Activated CD4-positive, CD25-positive, alpha-beta regulatory T cell treated with anti-CD3 and anti-CD28 coated beads, Interleukin-2, amount 50 U/mL, for 24 hours (primary cell): ENCODE measurements at regions not wholly inside any gene's neighbourhood (a gene's known extent, or its start where the extent isn't known, plus 50 kb on each side); places are given as distances from the start of the nearest gene placed in this dataset.

ENCODE experiments used
- ATAC-seq, 2 donors: fragments of 150-1000 bp; cut with Tn5 transposase; one replicate each; pipeline ENCODE4 v1.10.0; 2021; ENCODE audit warnings: mild to moderate bottlenecking in 1 of 2, moderate library complexity in 1 of 2

DNA sequence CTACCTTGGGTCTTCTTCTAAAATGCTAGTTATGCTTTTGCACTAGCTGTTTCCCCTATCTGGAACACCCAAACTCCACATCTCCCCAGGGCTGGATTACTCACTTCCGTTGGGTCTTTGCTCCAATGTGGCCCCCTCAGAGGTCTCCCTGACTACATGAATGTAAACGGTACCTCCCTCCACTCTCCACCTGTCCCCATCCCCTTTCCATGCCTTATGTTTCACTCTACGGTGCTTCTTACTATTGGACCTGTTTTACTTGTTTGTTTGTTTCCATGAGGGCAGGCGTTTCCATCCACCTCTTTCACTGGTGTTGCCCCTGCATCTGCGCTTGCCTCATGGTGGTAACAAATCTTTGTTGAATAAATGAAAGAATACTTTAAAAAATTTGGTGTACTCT, 256.4 kb downstream of the SNAPC1 start:
- no peak for ATAC-seq

DNA sequence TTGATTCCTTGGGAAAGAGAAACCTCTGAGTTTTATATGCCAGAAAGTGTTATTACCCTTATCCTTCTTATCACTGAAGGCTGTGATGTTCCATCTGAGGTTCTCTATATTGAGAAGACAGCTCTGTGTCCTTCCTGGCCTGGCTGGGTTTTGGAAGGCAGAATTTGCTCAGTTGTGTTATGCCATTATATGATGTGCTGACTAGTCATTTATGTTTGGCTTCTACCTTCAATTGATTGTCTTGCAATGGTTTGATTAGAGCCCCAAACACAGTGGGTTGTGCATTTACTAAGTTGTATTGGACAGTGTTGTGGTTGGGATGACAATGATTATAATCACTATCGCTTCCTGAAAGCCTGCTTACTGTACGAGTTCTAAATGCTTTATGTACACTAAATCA, 265.7 kb downstream of the SNAPC1 start:
- ATAC-seq, result no peak

DNA sequence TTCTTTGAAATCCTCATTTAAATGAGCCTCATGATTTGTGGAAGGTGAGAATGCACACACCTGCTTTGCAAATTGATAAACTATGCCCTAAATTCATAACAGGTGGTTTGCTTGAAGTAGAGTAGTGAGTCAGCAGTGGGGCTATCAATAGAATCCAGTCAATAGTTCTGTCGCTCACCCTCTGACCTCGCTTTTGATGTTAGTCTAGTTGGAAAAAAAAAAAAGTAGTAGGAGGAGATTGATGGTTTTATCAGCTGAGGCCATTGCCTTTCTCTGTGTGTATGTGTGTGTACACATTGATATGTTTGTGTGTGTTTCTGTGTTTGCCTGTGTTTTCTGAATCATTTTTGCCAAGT, 267.3 kb downstream of the SNAPC1 start:
- no peak for ATAC-seq

DNA sequence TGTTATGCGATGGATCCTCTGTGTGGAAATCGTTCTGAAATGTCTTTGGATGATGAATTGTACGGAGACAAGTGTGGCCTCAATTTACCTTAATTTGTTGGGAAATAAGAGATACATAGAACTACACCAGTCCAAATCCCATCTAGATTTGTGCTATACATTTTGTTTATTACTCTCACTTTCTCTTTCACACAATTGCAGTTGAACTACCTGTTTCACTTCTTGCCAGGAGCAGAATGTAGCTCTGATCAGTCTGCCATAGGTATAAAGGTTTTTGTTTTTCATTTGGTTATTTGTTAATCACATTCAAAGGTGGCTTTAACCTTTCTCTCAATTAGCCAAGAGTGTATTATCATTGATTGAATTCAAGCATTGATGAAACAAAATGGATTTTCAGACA, 268.2 kb downstream of the SNAPC1 start:
- ATAC-seq, result no peak

DNA sequence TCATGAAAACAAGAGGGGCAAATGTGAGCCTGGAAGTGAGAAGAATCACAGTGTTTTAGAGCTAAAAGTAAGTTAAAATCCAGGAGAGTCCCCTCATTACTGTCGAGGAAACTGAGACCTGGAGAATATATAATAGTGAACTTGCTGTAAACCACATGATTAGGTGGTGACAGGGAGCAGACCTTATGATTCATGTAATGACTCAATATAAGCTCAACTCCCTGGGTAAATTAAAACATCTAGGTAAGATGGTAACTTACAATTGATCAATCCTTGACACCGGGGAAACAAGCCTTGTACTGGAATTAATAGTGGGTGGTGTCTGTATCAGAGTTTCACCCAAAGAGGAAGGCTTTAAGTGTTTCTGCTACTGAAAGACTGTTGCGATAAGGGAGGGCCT, 269.3 kb downstream of the SNAPC1 start:
- ATAC-seq, result no peak

DNA sequence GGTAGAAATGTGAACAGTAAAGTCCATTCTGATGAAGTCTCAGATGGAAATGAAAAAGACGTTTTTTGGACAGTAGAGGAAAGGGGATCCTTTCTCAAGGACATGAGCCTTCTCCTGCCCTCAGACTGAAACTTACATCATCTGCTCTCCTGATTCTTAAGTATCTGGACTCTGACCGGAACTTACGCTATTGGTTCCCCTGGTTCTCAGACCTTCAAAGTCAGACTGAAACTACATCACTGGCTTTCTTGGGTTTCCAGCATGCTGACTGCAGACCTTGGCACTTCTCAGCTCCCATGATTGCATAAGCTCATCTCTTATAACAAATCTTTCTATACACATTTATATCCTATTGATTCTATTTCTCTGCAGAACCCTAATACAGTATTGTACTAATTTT, 291.0 kb downstream of the SNAPC1 start:
- no peak for ATAC-seq

DNA sequence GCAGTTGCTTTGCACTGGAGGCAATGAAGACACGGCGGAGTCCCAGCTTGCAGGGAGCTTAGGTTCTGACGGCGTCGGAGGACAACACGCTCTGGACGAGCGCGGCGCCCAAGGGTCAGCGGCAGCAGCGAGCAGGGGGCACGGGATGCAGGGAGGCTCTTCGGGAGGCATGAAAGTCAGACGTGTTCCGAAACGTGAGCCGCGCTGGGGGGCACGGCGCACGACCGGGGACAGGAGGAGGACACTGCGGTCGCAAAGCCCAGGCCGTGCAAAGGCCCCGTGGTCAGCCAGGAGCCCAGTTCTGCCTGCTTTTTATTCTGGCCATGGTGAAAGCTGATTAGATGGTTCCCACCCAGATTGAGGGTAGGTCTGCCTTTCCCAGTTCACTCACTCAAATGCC, 294.6 kb downstream of the SNAPC1 start:
- ATAC-seq, result no peak

DNA sequence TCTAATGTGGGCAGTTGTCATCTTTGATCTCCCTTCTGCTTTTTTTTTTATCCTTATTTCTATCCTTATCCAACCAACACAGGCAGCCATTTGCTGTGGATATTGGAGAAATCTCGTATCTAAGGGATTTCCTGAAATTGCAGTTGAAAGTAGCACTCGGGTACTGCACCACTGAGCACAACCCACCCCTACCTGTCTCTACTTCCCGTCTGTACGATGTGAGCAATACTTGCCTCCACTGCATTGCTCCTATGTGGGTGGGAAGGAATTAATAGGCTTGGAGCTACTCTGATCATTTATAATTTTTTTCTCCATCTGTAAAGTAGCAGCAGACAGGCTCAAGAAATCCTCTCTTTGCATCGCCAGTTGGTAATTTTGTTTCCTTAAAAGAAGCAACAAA, 300.4 kb downstream of the SNAPC1 start:
- no peak for ATAC-seq

DNA sequence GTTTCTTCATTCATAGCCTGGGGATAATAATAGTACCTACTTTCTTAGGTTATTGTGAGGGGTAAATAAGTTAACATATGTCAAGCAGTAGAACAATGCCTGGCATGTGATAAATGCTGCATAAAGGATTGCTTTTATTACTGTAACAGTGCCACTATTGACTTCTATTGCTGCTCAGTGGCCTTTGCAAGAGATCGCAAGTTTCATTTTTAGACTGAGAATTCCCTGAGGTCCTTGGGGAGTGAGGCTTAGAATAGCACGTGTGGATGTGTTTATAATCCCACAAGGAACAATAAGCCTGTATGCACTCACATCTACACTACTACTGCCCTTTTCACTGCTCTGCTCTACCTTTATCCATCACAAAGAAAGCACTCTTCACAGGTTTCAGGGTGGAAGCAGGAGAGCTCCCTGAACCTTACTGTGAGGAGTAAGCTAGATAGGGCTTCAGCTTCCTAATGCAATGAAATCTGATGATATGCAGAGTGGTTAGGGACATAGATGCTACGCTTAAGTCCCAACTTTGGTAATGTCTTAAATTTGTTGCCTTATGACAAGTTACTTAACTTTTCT, 302.6 kb downstream of the SNAPC1 start:
- ATAC-seq, result no peak

DNA sequence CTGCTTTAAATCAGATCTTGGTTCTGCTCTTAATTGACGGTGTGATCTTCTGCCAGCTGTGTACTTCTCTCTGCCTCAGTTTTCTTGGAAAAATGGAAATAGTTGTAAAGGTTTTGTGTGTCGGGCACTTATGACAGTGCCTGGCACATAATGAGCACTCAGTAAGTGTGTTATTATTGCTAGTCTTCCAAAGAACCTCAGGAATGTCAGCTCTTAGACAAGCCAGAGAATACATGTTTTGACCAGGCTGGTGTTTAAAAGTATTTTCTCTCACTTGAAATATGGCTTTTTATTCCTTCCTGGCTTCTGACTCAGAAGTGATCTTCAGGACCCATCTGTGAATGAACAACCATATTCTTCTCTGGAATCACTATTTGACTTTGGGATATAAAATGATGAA, 304.1 kb downstream of the SNAPC1 start:
- no peak for ATAC-seq

DNA sequence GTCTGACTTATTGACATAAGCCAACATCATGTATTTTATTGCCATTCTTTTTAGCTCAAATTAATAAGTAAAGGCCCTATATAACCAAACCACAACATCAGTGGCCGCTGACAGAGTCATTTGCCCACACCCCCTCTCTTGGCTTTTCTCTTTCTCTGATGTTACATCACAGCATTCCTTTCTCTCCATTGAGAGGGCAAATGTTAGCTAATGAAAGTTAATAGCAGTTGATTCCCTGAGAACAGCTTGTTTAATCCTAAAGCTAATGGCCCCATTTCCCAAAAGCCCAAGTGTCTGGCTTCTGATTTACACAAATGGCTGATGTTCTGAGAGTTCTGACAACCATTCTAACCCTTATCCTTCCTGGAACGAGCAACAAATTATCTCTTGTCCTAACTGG, 308.8 kb downstream of the SNAPC1 start:
- no peak for ATAC-seq

DNA sequence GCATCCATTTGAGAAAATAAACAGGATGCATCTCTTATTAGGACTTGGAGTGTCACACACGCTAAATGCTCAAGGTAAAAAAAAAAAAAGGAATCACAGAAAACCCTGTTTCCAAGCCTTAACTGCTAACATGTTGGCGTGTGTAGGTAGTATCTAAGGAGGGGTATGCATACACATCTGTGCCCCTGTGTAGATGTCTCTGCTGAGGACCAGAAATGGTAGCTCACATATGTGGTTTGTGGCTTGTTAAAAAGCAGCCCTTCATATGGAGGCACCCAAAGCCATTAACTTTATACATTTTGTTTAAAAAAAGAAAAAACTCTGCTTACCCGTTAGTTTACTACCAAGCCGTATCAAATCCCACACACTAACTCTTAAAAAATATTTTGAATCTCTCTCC, 314.1 kb downstream of the SNAPC1 start:
- ATAC-seq, result no peak

DNA sequence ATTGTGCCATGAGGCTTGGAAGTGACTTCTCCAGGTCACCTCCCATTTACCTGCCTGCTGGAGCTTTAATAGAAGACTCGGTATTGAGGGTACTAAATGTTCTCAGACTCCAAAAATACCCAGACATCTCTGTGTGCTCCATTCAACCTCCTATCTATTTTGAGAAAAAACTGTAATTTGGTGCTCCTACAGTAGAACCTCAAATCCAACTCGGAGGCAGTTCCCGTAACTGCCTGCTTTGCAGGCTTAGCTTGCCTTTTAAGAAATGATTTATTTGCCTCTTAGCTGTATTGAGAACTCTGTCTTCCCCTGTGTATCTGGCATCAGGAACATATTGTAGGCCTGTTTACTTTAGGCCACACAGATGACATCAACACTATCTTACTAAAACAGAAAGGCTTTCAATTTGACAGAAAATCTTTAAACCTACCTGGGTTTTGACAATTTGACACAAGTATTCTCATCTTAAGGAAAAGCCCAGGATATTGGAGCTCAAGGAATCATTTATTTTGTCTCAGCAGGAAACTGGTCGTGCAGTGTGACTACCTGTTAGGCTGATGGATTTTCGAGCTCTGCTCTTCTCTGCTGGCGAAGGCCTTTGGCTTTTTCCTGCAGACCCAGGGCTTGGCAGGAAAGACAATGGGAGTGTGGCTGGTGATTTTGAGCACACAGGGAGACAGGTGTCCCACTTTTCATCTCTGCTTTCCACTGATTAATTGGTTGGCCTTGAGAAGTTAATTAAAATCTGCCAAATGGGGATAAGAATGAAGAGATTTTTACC, 314.8 kb downstream of the SNAPC1 start:
- ATAC-seq, result no peak

DNA sequence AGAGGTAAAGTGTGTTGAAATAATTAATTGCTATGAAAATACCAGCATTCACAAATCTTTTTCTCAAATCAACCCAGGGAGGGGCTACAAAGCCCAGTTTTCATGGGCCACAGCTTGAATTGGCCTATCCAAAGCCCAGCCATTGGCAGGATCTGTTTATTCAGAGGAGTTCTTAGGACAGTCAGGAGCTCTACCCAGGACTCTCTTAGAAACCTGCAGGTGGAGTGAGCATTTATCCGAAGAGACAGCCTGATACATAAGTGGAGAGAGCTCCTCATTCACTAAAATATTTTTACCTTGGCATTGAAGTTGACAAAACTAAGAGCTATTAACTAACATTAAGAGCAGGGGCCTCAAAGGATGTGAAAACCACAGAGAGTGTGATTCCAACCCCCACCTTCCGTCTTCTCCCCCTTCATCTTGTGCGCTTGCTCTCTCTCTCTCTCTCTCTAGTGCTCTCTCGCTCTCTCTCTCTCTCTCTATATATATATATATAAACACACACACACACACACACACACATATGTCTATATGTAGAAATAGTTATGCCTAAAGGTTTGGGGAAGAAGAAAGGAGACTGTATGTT, 315.5 kb downstream of the SNAPC1 start:
- ATAC-seq, result peak in 1 of 2 donors; percentile 20

DNA sequence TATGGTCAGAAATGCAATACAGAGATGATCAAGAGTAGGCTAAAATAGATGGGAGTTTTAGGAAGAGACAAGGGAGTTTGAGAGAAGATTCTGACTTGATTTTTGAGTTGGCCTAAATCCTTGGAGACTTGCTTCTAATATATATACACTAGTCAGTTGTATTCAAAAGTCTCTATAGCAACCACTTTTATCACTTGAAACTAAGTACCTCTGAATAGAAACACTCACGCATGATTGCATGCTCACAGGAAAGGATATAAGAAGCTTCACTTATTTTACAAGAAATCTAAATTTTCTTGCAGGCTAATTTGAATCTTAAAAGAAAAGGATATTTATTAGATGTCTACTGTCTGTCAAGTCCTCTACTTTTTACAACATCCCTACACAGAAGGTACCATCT, 316.8 kb downstream of the SNAPC1 start:
- no peak for ATAC-seq

DNA sequence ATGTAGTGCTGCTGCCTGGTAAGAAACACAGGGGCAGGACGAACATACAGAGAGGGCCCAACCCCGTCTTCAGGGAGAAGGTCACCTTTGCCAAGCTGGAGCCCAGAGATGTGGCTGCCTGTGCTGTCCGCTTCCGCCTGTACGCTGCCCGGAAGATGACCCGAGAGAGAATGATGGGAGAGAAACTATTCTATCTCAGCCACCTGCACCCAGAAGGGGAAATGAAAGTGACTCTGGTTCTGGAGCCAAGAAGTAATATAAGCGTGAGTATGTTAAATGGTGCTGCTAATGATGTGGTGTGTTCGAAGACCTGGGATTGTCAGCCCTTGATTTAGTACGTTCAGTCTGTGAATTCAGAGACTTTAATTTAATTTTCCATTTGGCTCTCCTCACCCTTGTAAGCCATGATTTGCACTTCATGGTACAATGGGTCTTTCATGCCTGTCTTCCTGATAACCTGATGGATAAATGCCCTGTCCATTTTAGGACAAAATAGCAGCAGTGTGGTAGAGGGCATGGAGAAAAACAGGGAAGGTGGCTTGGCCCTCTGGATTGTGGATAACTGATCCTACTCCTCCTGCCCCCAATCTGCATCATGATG, 318.9 kb downstream of the SNAPC1 start:
- ATAC-seq, result no peak

DNA sequence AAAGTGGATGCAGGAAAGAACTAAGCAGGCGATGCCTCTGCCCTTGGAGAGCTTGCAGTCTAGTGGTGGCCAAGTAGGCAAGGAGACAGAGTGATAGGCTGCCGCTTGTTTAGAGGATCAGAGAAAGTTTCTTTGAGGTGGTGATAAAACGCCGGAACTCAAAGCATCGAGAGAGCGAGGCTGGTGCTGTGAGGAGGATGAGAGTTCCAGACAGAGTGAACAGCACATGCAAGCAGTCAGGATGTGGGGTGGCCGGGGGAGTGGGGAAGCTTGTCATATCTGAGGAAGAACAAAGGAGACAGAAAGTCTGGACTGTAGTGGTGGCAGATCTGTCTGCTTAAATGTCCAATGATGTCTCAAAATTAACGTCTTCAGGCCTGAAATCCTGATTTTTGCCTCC, 319.7 kb downstream of the SNAPC1 start:
- ATAC-seq, result no peak

DNA sequence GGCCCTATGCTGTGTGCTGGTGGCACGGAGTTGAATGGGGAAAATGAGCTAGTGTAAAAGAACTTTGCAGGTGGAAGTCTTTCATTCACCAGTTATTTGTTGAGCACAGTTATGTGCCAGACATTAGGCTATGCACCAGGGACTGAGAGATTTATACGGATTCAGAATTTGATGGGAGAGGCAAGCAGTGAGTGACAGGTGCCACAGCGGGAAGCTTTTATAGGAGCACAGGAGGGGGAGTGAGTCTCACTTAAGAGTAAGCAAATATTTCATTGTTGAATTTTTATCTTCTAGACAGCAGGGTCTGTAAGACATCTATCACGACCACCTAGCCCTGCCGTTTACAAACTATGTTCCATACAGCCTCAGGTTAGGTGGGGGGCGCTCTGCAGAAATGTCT, 320.6 kb downstream of the SNAPC1 start:
- ATAC-seq, result no peak

DNA sequence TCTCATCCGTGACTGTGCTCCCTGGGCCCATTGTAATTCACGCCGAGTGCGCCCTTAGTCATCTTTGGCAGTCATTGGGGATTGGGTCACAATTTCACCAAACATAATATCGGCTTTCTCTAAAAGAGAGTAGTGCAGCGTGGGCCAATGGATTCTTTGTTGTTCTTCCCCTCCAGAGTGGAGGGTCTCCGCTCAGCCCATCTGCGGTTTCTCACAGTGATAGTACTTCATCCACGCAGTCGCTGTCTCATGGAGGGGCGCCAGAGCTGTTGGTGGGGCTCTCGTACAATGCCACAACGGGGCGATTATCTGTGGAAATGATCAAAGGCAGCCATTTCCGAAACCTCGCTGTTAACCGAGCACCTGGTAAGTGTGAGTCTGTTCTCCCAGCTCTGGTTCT, 321.8 kb downstream of the SNAPC1 start:
- ATAC-seq, result no peak

DNA sequence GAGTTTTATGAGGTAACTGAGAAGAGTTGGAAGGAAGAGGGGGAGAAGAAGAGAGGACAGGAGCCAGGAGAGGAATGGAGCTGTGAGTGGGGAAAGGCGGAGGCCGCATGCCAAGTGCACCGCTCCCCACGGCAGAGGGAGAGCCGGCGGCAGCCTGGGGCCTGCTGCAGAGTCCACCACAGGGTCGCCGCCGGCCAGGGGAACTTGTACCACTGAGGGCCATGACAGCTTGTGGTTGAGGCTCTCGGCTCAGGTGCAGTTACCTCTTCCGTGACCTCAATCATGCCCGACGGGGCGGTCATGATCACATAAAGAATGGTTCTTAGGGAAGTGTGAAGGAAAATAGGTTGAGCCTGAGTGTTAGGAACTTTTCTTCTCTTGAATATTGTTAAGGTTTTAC, 325.0 kb downstream of the SNAPC1 start:
- ATAC-seq, result no peak

DNA sequence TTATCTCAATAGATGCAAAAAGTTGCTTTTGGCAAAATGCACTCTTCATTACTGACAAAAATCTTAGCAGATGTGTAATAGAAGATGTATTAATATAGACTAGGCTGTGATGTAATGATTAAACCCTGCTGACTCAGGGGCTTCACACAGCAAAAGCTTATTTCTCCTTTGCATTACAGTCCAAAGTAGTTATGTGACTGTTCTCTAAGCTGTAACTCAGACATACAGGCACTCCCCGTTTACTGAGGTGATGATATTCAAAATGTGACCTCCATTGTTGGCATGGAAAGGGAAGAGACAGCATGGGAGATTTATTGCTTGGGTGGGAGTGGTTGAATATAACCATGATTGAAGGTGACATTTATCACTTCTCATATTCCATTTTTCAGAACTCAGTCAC, 331.5 kb downstream of the SNAPC1 start:
- ATAC-seq, result no peak

DNA sequence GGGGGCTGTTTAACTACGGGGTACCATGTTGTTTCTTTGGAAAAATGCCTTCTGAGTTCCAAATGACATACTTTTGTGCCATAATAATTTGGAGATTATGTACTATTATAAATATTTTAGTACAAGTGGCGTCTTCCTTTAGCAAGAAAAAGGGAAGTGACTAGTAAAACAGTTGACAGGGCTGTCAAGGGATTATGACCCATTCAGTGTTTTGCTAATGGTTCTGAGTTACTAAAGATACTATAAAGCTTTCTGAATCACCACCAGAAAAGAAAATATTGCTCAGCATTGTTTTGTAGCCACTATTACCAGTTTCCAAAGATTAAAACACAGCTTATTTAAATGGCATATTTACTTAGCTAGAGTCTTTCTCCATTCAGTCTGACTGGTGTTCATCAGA, 334.9 kb downstream of the SNAPC1 start:
- ATAC-seq, result no peak

DNA sequence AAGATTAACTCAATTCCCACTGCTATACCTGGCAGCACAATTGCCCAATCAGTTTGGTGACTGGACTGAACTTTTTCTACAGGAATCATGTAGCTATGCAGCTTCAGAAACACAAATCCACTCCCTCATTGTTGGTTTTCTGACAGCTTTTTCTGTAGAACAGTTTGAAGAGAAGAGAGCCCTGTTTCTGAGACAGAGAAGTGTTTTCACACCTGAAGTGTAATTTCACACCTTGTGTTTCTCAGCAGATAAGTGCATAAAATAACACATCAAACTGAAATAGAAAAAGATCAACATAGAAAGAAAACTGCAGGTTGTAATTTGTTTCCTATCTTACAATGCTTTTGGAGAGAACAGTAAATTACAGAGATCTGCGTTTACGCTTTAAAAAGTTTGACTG, 335.6 kb downstream of the SNAPC1 start:
- ATAC-seq, result no peak

DNA sequence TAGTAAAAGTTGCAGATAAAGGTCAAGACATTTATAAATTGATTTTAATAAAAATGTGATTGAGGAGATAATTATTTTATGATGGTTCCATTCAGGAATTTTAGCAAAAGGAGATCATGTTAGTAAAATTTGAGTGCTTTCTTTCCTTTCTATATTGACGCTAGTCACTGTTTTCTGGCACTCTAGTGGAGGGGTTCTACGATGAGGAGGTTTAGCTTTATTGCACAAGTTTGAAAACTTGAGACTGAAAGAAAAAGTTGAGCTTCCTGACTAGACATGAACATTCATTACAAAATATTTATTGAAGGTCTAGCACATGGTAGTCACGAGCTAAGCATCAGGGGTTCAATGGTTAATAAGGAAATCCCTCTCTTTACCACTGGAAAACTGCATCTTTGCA, 336.1 kb downstream of the SNAPC1 start:
- ATAC-seq, result no peak
